Epithelial cell of esophagus (primary cell): ENCODE measurements at regions not wholly inside any gene's neighbourhood (a gene's known extent, or its start where the extent isn't known, plus 50 kb on each side); places are given as distances from the start of the nearest gene placed in this dataset.
A peak's percentile ranks its signal among the peaks of the same experiment; 100 is the strongest.

Source experiments
- DNase-seq: peaks from one replicate; pipeline ENCODE4 v3.0.0; 2010; ENCODE audit warnings: low read depth
- H3K4me3 ChIP-seq: 2 replicates; pipeline ENCODE4 v1.5.1; 2011; ENCODE audit warnings: mild to moderate bottlenecking, low read length, control low read depth
- TF ChIP-seq, protein P1 (sequence below): IDR thresholded peaks from 2 replicates; pipeline ENCODE4 v1.5.1; 2011; ENCODE audit warnings: low read depth, mild to moderate bottlenecking, low read length, control low read depth, inconsistent platforms; ENCODE audit not compliant: insufficient read depth; ENCODE audit errors: missing control alignments

DNA sequence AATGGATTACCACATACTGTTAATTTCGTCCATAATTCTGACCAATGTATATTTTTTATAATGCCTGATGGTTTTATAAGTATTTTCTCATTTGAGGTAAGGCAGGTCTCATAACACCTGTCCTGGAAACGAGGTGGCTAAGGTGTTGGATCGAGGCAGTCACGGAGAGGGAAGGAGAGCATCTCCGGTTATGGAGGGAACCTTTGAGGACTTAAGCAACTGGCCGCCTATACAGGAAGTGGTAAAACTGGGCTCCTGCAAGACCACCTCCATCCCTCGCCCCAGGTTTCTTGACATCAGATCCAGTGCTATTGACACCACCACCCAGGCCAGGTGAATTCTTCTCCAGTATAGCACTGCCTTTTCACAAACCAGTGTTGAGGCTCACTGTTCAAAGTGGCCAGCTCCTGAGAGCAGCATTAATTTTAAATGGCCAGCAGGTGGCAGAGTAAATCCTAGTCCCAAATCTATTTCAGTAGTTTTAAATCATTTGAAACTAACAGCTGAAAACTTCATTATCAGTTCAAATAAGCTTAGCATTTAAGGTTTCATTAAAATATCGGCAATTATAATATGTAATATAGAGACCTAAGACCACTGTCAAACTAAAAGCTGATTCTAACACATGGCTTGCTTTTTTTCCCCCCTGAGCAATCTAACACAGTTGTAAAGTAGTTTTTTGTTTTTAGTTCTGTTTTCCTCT, 100.8 kb downstream of the PPM1A start:
- DNase-seq, result peak; percentile 61

DNA sequence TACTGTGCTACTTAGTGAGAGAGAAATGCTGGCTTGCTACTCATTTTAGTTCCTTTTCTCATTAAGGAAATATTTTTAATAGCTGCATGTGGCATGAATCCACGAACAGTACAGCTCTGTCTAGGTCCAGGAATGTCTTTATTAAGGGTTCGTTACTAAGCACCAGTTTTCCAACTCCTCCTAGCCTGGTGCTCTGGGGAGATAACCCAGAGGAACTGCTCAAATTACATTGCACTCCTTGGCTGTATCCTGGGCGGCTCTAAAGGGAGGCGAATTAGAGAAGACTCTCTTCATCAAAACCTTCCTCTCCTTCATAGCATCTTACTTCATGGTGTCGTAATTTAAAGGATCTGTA, 101.3 kb downstream of the PPM1A start:
- no peak for DNase-seq
- TF ChIP-seq, protein P1, sequence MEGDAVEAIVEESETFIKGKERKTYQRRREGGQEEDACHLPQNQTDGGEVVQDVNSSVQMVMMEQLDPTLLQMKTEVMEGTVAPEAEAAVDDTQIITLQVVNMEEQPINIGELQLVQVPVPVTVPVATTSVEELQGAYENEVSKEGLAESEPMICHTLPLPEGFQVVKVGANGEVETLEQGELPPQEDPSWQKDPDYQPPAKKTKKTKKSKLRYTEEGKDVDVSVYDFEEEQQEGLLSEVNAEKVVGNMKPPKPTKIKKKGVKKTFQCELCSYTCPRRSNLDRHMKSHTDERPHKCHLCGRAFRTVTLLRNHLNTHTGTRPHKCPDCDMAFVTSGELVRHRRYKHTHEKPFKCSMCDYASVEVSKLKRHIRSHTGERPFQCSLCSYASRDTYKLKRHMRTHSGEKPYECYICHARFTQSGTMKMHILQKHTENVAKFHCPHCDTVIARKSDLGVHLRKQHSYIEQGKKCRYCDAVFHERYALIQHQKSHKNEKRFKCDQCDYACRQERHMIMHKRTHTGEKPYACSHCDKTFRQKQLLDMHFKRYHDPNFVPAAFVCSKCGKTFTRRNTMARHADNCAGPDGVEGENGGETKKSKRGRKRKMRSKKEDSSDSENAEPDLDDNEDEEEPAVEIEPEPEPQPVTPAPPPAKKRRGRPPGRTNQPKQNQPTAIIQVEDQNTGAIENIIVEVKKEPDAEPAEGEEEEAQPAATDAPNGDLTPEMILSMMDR, result no peak

More for the DNA sequence above, 100.8 kb downstream of the PPM1A start:
- no peak overlapping the region for H3K4me3 ChIP-seq
- TF ChIP-seq, protein P1, result peak; percentile 61

DNA sequence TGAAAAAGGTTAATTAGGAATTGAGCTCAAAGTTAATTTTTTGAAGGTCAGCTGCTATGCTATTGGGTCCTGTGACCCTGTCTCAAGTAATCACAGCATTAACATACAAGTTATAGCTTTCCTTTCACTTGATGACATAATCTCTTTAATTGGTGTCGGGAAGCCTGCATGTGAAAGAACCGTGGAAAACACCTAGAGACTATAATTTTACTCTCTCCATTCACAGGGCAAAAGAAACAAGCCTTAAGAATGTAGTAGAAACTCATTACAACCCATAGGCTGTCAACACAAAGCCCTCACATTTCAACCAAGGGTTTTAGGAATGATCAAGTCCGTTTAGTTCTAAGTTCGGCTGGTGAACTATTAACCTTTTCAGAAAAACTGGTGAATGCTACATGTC, 104.4 kb downstream of the PPM1A start:
- no peak overlapping the region for H3K4me3 ChIP-seq
- TF ChIP-seq, protein P1, result no peak
- DNase-seq, result no peak

More for the DNA sequence above, 101.3 kb downstream of the PPM1A start:
- H3K4me3 ChIP-seq, result no peak overlapping the region

DNA sequence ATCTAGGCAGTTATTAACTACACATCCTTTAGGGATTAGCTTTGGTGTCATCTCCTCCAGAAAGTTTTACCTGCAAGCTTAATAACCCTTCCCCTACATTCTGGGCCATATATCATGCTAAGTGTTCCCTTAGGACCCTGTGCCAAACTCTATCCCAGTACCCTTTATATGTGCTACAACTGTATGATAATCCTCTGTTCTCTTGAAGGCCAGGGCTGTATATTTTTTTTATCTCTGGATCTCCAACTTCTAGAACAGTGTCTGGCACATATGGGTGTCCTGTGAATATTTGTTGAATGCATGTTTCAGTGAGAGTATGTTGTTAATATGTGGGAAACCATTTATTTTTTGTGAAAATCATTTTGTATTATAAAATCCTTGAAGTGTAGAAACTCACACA, 106.7 kb downstream of the PPM1A start:
- TF ChIP-seq, protein P1, result no peak
- no peak for DNase-seq
- H3K4me3 ChIP-seq, result no peak overlapping the region

DNA sequence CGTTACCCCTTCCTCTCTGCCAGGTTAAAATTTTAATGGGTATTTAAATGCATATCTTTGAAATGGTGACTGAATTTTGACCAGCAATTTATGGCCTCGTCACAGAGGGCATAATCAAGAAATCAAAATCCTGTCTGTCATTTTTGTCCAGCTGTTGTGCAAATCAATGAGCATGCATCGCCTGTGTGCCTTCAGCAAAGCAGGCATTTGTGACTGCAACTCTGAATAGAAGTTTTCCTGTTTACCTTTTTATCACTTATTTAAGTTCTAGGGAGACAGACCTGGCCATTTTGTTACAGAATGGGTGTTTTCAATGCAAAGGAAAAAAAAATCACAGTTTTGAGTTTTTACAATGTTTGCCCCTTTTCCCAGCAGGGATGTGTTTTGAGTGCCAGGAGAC, 107.4 kb downstream of the PPM1A start:
- TF ChIP-seq, protein P1, result no peak
- no peak overlapping the region for H3K4me3 ChIP-seq
- no peak for DNase-seq

DNA sequence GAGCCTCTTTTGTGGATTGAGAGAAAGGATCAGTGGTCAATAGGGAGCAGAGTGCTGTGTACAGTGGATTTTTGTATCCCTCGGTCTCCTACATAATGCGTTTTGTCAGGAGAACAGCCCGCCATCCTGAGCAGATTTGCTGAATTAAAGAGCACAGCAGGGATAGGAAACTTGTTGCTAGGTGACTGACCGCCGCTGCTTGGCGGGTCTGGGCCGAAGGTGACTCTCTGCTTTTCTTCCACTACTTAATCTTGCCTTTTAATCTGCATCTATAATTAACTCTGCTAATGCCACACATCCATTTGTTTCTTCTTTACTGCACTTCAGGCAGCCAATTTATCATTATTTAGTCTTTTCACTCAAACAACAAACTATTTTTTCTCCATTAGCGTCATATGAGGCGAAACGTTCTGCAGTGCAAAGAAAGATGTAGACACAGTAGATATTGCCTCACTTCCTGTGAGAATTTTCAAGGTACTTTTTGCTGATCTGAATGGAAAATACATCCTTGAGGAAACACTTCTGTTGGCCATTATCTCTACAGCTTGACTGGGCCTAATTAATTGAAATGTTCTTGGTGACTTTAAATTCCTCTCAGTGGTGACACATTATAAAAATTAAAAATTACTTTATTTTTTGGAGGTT, 108.0 kb downstream of the PPM1A start:
- H3K4me3 ChIP-seq, result no peak overlapping the region
- DNase-seq, result no peak
- TF ChIP-seq, protein P1, result no peak
